Endothelial cell (in vitro differentiated cells): ENCODE measurements at regions not wholly inside any gene's neighbourhood (a gene's known extent, or its start where the extent isn't known, plus 50 kb on each side); places are given as distances from the start of the nearest gene placed in this dataset.

Experiments
- DNase-seq: peaks from one replicate; pipeline ENCODE4 v3.0.0; 2021; ENCODE audit warnings: low spot score
- H3K27ac Mint-ChIP-seq: one replicate; pipeline ENCODE4 v1.8.0; 2021; ENCODE audit warnings: mixed read lengths, inconsistent platforms; ENCODE audit not compliant: unreplicated experiment
- H3K27me3 Mint-ChIP-seq: one replicate; pipeline ENCODE4 v1.8.0; 2021; ENCODE audit warnings: mild to moderate bottlenecking, moderate library complexity, mixed read lengths, inconsistent platforms; ENCODE audit not compliant: unreplicated experiment
- H3K36me3 Mint-ChIP-seq: one replicate; pipeline ENCODE4 v1.8.0; 2021; ENCODE audit warnings: mild to moderate bottlenecking, low read depth, mixed read lengths, inconsistent platforms; ENCODE audit not compliant: unreplicated experiment
- H3K4me1 Mint-ChIP-seq: one replicate; pipeline ENCODE4 v1.8.0; 2021; ENCODE audit warnings: mild to moderate bottlenecking, mixed read lengths, inconsistent platforms; ENCODE audit not compliant: unreplicated experiment
- H3K4me3 Mint-ChIP-seq: one replicate; pipeline ENCODE4 v1.8.0; 2021; ENCODE audit warnings: mild to moderate bottlenecking, mixed read lengths, inconsistent platforms; ENCODE audit not compliant: unreplicated experiment
- H3K9me3 Mint-ChIP-seq: one replicate; pipeline ENCODE4 v1.8.0; 2021; ENCODE audit warnings: mixed read lengths, inconsistent platforms; ENCODE audit not compliant: unreplicated experiment
- TF ChIP-seq, protein P1 (sequence below): fragments of 200-600 bp; sonication (generic); IDR thresholded peaks from one replicate; pipeline ENCODE4 v1.5.0; 2021; ENCODE audit warnings: antibody characterized with exemption; ENCODE audit not compliant: unreplicated experiment

DNA sequence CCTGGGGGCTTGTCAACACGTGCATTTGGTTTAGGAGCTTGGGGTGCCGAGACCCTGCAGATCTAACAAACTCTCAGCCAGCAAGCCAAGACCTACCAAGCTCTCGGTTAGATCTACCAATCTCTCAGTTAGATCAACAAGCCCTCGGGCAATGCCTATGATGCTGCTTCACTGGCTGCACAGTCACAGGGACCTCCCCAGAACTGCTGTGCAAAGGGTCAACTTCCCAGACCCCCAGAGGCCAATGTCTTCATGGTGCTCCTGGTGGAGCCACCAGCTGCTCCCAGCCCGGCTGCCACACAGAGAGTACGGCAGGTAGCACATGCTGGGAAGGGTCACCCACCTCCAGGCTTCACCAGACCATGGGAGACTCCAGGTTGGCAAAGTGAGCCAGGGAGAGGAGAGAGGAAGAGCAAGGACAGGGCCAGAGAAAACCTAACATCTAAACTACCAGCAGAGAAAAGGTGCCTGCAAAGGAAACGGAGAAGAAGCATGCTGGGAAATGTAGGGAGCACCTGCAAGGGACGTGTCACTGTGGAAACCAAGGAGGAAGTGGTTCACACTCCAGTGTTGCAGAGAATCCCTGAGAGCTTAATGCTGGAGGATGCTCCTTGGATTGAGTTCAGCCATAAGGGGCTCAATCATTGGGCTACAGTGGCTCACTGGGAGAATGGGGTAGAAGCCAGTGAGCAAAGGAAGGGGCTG, 51.5 kb upstream of the GDF10 start:
- TF ChIP-seq, protein P1, sequence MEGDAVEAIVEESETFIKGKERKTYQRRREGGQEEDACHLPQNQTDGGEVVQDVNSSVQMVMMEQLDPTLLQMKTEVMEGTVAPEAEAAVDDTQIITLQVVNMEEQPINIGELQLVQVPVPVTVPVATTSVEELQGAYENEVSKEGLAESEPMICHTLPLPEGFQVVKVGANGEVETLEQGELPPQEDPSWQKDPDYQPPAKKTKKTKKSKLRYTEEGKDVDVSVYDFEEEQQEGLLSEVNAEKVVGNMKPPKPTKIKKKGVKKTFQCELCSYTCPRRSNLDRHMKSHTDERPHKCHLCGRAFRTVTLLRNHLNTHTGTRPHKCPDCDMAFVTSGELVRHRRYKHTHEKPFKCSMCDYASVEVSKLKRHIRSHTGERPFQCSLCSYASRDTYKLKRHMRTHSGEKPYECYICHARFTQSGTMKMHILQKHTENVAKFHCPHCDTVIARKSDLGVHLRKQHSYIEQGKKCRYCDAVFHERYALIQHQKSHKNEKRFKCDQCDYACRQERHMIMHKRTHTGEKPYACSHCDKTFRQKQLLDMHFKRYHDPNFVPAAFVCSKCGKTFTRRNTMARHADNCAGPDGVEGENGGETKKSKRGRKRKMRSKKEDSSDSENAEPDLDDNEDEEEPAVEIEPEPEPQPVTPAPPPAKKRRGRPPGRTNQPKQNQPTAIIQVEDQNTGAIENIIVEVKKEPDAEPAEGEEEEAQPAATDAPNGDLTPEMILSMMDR = no peak
- DNase-seq = no peak
- H3K36me3 Mint-ChIP-seq = no peaks in the 10 kb centered on the region
- H3K27ac Mint-ChIP-seq = no peak overlapping the region
- no peaks in the 10 kb centered on the region for H3K9me3 Mint-ChIP-seq
- H3K27me3 Mint-ChIP-seq = peaks cover 3% of the 10 kb centered on the region
- no peaks in the 10 kb centered on the region for H3K4me1 Mint-ChIP-seq
- no peak overlapping the region for H3K4me3 Mint-ChIP-seq

DNA sequence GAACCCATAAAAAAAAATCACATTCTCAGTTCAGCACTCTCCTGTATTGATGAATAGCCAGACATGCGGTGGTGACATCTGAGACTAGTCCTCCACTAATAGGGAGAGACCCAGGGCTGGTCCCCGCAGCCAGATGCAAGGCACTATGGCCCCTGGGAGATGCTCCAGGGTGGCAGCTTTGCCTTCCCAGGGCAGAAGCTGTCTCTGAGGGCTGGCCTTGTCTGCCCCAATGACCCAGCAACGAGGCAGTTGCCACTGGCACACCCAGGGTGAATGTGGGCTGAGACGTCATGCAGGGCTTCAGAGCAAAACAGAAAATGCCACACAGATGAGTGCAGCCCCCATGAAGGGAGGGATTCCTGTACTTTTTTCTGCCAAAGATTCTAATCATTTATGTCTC, 50.1 kb upstream of the GDF10 start:
- Mint-ChIP-seq H3K36me3 (no peaks in the 10 kb centered on the region), H3K4me1 (no peaks in the 10 kb centered on the region)

More for the DNA sequence above, 50.1 kb upstream of the GDF10 start:
- Mint-ChIP-seq H3K27ac (no peak overlapping the region), H3K9me3 (no peaks in the 10 kb centered on the region), H3K27me3 (peaks cover 3% of the 10 kb centered on the region), H3K4me3 (no peak overlapping the region)
- TF ChIP-seq, protein P1 = no peak
- DNase-seq = no peak
